ENCODE measurements at regions not wholly inside any gene's neighbourhood (a gene's known extent, or its start where the extent isn't known, plus 50 kb on each side); places are given as distances from the start of the nearest gene placed in this dataset.
A peak's percentile ranks its signal among the peaks of the same experiment; 100 is the strongest.

DNA sequence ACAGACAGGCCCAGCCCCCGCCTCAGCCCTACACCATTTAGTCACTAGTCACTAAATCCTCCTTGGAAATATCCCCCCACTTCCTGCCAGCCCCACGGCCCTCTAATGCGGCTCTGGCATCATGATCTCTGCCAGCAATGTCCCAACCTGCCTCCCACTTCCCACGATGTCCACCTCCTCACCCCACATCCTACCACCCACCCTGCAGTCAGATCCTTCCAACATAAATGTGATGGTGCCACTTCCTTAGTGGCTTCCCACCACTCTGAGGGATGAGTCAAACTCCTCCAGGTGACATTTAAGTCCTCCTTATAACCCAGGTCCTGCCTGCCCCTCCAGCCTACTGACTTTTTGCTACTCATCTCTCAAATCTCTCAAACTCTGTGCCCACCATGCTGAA, 167.5 kb downstream of the SHQ1 start:
- peak overlapping the region; percentile 50; the same call in 1 of the 2 replicates for H3K4me2 ChIP-seq
- no peaks in the 10 kb centered on the region for H4K20me1 ChIP-seq (ENCODE audit: insufficient read depth)
- H3K4me3 ChIP-seq (IDR thresholded peaks at IDR 0.05; ENCODE audit: insufficient read depth, low read depth, low read length) = no peak overlapping the region
- H3K27me3 ChIP-seq (ENCODE audit: insufficient read depth, low read depth) = no peaks in the 10 kb centered on the region
- no peak overlapping the region for H3K27ac ChIP-seq
- H2AFZ ChIP-seq (ENCODE audit: low read depth) = no peak overlapping the region
- H3K4me1 ChIP-seq (ENCODE audit: low read depth, poor library complexity, severe bottlenecking) = peaks cover 35% of the 10 kb centered on the region
- no peaks in the 10 kb centered on the region for H3K79me2 ChIP-seq (ENCODE audit: insufficient read depth, low read depth)
- no peaks in the 10 kb centered on the region for H3K36me3 ChIP-seq (ENCODE audit: insufficient read depth)
- no peak overlapping the region for H3K9ac ChIP-seq
- TF ChIP-seq, protein P1, sequence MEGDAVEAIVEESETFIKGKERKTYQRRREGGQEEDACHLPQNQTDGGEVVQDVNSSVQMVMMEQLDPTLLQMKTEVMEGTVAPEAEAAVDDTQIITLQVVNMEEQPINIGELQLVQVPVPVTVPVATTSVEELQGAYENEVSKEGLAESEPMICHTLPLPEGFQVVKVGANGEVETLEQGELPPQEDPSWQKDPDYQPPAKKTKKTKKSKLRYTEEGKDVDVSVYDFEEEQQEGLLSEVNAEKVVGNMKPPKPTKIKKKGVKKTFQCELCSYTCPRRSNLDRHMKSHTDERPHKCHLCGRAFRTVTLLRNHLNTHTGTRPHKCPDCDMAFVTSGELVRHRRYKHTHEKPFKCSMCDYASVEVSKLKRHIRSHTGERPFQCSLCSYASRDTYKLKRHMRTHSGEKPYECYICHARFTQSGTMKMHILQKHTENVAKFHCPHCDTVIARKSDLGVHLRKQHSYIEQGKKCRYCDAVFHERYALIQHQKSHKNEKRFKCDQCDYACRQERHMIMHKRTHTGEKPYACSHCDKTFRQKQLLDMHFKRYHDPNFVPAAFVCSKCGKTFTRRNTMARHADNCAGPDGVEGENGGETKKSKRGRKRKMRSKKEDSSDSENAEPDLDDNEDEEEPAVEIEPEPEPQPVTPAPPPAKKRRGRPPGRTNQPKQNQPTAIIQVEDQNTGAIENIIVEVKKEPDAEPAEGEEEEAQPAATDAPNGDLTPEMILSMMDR (conservative IDR thresholded peaks at IDR 0.05; ENCODE audit: low read depth, low read length) = no peak

DNA sequence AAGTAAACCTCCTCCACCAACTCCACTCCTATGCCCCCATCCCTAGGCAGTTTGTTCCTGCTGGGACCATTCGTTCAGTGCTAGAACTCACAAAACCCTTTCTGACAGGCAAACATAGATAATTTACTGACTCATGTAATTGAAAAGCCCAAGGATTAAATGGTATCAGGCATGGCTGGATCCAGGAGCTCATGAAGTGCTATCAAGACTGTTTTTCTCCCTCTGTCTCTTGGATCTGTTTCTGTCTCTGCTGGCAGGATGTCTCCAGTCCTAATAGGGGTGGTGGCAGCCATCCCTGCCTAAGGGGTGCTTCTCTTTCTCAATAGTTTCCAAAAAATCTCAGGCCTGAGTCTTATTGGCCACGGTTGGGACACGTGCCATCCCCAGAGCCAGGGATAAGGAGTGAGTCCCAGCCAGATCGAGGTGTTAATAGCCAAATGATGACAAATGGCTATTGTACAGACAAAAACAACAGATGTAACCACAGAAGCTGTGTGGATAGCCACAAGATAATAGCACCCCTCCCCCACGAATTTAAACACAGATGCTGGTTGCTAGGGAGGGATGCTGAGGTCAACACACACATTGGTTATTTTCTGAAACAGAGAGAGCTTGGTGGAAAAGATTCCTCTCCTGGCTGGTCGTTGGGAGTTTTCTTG, 168.6 kb downstream of the SHQ1 start:
- TF ChIP-seq, protein P1 (conservative IDR thresholded peaks at IDR 0.05; ENCODE audit: low read depth, low read length) = no peak
- H3K36me3 ChIP-seq (ENCODE audit: insufficient read depth) = no peaks in the 10 kb centered on the region
- no peaks in the 10 kb centered on the region for H4K20me1 ChIP-seq (ENCODE audit: insufficient read depth)
- H3K9ac ChIP-seq = no peak overlapping the region
- no peak overlapping the region for H3K4me3 ChIP-seq (IDR thresholded peaks at IDR 0.05; ENCODE audit: insufficient read depth, low read depth, low read length)
- peak overlapping the region; percentile 50 for H3K4me2 ChIP-seq
- no peak overlapping the region for H2AFZ ChIP-seq (ENCODE audit: low read depth)
- peaks cover 45% of the 10 kb centered on the region for H3K4me1 ChIP-seq (ENCODE audit: low read depth, poor library complexity, severe bottlenecking)
- no peaks in the 10 kb centered on the region for H3K27me3 ChIP-seq (ENCODE audit: insufficient read depth, low read depth)
- H3K79me2 ChIP-seq (ENCODE audit: insufficient read depth, low read depth) = no peaks in the 10 kb centered on the region
- H3K27ac ChIP-seq = peak overlapping the region; percentile 59

DNA sequence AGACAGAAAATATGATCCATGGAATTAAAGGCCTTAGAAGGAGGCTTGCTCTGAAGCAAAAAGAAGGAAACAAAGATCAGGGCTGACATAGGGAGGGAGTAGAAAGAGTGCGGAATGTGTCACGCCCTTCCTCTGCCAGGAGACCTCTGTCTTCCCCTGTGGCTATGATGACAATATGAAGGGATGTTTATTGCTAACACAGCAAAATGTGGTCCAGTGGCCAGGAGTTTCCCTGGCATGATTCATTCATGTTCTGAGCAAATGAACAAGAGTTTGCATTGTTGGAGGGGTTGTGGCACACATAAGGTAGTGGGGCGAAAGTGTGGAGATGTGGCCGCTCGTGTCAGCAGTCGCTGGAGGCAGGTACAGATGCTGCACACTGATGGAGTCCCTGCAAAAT, 169.4 kb downstream of the SHQ1 start:
- Histone ChIP-seq H3K4me3 (IDR thresholded peaks at IDR 0.05; ENCODE audit: insufficient read depth, low read depth, low read length) (no peak overlapping the region), H3K4me1 (ENCODE audit: low read depth, poor library complexity, severe bottlenecking) (peaks cover 53% of the 10 kb centered on the region), H3K27me3 (ENCODE audit: insufficient read depth, low read depth) (no peaks in the 10 kb centered on the region), H3K9ac (no peak overlapping the region), H3K4me2 (peak overlapping the region; percentile 50), H3K27ac (no peak overlapping the region), H2AFZ (ENCODE audit: low read depth) (no peak overlapping the region), H4K20me1 (ENCODE audit: insufficient read depth) (no peaks in the 10 kb centered on the region), H3K79me2 (ENCODE audit: insufficient read depth, low read depth) (no peaks in the 10 kb centered on the region), H3K36me3 (ENCODE audit: insufficient read depth) (no peaks in the 10 kb centered on the region)
- TF ChIP-seq, protein P1 (conservative IDR thresholded peaks at IDR 0.05; ENCODE audit: low read depth, low read length) = no peak

DNA sequence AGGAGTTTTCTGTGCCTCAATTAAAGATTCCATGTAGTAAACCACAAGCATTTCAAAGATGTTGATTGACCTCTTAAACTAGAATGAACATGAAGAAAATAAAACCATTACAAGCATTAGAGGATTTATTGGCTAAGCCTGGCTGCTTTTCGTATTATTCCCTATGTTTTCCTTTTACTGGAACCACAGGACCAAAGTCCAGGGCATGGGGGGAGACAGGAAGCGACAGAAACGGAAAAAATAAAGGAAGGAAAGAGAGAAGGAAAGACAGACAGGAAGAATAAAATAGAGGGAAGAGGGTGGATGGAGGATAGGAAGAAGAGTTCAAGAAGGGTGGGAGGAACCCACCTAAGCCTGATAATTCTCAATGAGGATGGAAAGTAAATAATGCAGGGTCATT, 169.9 kb downstream of the SHQ1 start:
- no peaks in the 10 kb centered on the region for H3K36me3 ChIP-seq (ENCODE audit: insufficient read depth)
- peaks cover 58% of the 10 kb centered on the region for H3K4me1 ChIP-seq (ENCODE audit: low read depth, poor library complexity, severe bottlenecking)
- no peaks in the 10 kb centered on the region for H3K27me3 ChIP-seq (ENCODE audit: insufficient read depth, low read depth)
- no peak overlapping the region for H3K4me2 ChIP-seq
- no peak overlapping the region for H2AFZ ChIP-seq (ENCODE audit: low read depth)
- H4K20me1 ChIP-seq (ENCODE audit: insufficient read depth) = no peaks in the 10 kb centered on the region
- no peak overlapping the region for H3K4me3 ChIP-seq (IDR thresholded peaks at IDR 0.05; ENCODE audit: insufficient read depth, low read depth, low read length)
- no peak overlapping the region for H3K9ac ChIP-seq
- TF ChIP-seq, protein P1 (conservative IDR thresholded peaks at IDR 0.05; ENCODE audit: low read depth, low read length) = no peak
- H3K27ac ChIP-seq = no peak overlapping the region
- H3K79me2 ChIP-seq (ENCODE audit: insufficient read depth, low read depth) = no peaks in the 10 kb centered on the region
